ENCODE measurements at regions not wholly inside any gene's neighbourhood (a gene's known extent, or its start where the extent isn't known, plus 50 kb on each side); places are given as distances from the start of the nearest gene placed in this dataset.

GRCh38 chr5:1734908-1735289, 64.7 kb downstream of the MRPL36 start:
- TF ChIP-seq CTCF (conservative IDR thresholded peaks at IDR 0.05; ENCODE audit: low read depth, low read length) (no peak), EZH2 (IDR thresholded peaks at IDR 0.05; ENCODE audit: low read length, unreplicated experiment) (no peak)
